Parathyroid adenoma (tissue), 2 donors: ENCODE measurements at regions not wholly inside any gene's neighbourhood (a gene's known extent, or its start where the extent isn't known, plus 50 kb on each side); places are given as distances from the start of the nearest gene placed in this dataset.
"Not testable (repeated sequence)": the region's sequence is repeated elsewhere in the genome, so short reads cannot be mapped to it uniquely, and the experiment has no call there.

Experiments
- H2AFZ ChIP-seq: fragments of 300-600 bp; sonication (generic); one replicate; pipeline ENCODE4 v1.7.0; 2017; ENCODE audit warnings: antibody characterized with exemption, mild to moderate bottlenecking
- H3K27ac ChIP-seq: fragments of 300-600 bp; sonication (generic); one replicate; pipeline ENCODE4 v1.7.0; 2017
- H3K27me3 ChIP-seq: fragments of 300-600 bp; sonication (generic); one replicate; pipeline ENCODE4 v1.7.0; 2017; ENCODE audit warnings: low read length; ENCODE audit not compliant: control insufficient read depth, insufficient read depth
- H3K36me3 ChIP-seq: fragments of 300-600 bp; sonication (generic); one replicate; pipeline ENCODE4 v1.7.0; 2017; ENCODE audit warnings: low read length; ENCODE audit not compliant: control insufficient read depth, insufficient read depth
- H3K4me1 ChIP-seq: fragments of 300-600 bp; sonication (generic); one replicate; pipeline ENCODE4 v1.7.0; 2017; ENCODE audit warnings: control low read depth
- H3K4me2 ChIP-seq: fragments of 300-600 bp; sonication (generic); one replicate; pipeline ENCODE4 v1.7.0; 2017; ENCODE audit warnings: low read length
- H3K4me3 ChIP-seq: fragments of 300-600 bp; sonication (generic); one replicate; pipeline ENCODE4 v1.7.0; 2017; ENCODE audit warnings: low read depth, low read length
- H3K79me2 ChIP-seq: fragments of 300-600 bp; sonication (generic); one replicate; pipeline ENCODE4 v1.7.0; 2017; ENCODE audit warnings: control low read depth
- H3K9ac ChIP-seq: fragments of 300-600 bp; sonication (generic); one replicate; pipeline ENCODE4 v1.7.0; 2017; ENCODE audit warnings: mild to moderate bottlenecking
- H3K9me3 ChIP-seq: fragments of 300-600 bp; sonication (generic); one replicate; pipeline ENCODE4 v1.7.0; 2017; ENCODE audit warnings: low read length; ENCODE audit not compliant: control insufficient read depth
- CTCF ChIP-seq: fragments of 300-600 bp; sonication (generic); IDR thresholded peaks from one replicate; pipeline ENCODE4 v1.7.0; 2017; ENCODE audit warnings: antibody characterized with exemption, mild to moderate bottlenecking
- donor health status: primary hyperparathyroidism.

- Histone ChIP-seq H3K4me3 (no peak overlapping the region), H3K27ac (no peak overlapping the region), H3K9me3 (no peaks in the 10 kb centered on the region), H3K9ac (no peak overlapping the region), H3K4me2 (no peak overlapping the region), H3K4me1 (no peaks in the 10 kb centered on the region), H3K27me3 (no peaks in the 10 kb centered on the region), H3K36me3 (no peaks in the 10 kb centered on the region), H2AFZ (no peak overlapping the region), H3K79me2 (no peaks in the 10 kb centered on the region)
- TF ChIP-seq CTCF: no peak
These were observed 234.8 kb upstream of the EDNRA start for GRCh38 chr4:147246096-147246495.

DNA sequence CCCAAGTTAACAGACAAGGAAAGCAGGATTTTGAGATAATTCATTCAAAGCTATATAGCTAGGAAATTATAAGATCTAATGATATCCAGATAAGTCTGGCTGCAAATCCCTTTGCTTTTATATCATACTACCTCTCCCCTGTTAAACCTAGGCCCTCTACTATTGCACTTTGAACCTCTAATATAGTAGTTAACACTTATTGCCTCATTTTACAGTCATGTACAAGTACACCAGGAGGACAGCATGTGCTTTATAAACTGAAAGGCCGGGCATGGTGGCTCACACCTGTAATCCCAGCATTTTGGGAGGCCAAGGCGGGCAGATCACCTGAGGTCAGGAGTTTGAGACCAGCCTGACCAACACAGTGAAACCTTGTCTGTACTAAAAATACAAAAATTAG lies 234.4 kb upstream of the EDNRA start:
- H3K4me2 ChIP-seq, H2AFZ ChIP-seq, H3K9me3 ChIP-seq, H3K79me2 ChIP-seq, H3K27ac ChIP-seq, H3K4me1 ChIP-seq, H3K4me3 ChIP-seq, H3K36me3 ChIP-seq, H3K27me3 ChIP-seq, H3K9ac ChIP-seq: not testable (repeated sequence)

DNA sequence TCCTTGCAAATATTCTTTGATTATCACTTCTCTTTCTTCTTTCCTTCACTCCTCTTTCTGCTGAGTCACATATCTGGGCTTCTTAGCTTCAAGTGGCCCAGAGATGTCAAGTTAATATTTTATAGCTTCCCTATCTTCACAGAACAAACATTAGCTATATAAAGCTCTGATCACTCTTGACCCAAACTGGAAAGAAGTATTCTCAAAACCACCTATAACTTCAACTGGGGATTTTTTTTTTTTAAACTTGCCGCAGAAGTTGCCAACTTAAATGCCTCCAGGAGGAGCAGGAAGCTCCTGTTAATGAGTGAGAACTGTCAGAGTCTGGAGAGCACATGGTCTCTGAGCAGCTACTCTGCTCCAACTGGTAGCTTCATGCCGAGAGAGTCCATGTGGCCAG lies 233.3 kb upstream of the EDNRA start:
- H3K4me2 ChIP-seq: no peak overlapping the region
- no peak overlapping the region for H3K4me3 ChIP-seq
- no peaks in the 10 kb centered on the region for H3K27me3 ChIP-seq
- H3K36me3 ChIP-seq: no peaks in the 10 kb centered on the region
- no peak overlapping the region for H3K27ac ChIP-seq
- H3K4me1 ChIP-seq: no peaks in the 10 kb centered on the region
- H3K79me2 ChIP-seq: no peaks in the 10 kb centered on the region
- H3K9me3 ChIP-seq: no peaks in the 10 kb centered on the region
- H2AFZ ChIP-seq: no peak overlapping the region
- H3K9ac ChIP-seq: no peak overlapping the region
- no peak for TF ChIP-seq CTCF

GRCh38 chr4:147250062-147250461 lies 230.8 kb upstream of the EDNRA start:
- no peak overlapping the region for H3K4me3 ChIP-seq
- TF ChIP-seq CTCF: no peak
- no peak overlapping the region for H3K9ac ChIP-seq
- no peak overlapping the region for H2AFZ ChIP-seq
- no peaks in the 10 kb centered on the region for H3K79me2 ChIP-seq
- H3K36me3 ChIP-seq: no peaks in the 10 kb centered on the region
- H3K27me3 ChIP-seq: no peaks in the 10 kb centered on the region
- H3K9me3 ChIP-seq: no peaks in the 10 kb centered on the region
- no peak overlapping the region for H3K27ac ChIP-seq
- H3K4me1 ChIP-seq: no peaks in the 10 kb centered on the region
- no peak overlapping the region for H3K4me2 ChIP-seq

DNA sequence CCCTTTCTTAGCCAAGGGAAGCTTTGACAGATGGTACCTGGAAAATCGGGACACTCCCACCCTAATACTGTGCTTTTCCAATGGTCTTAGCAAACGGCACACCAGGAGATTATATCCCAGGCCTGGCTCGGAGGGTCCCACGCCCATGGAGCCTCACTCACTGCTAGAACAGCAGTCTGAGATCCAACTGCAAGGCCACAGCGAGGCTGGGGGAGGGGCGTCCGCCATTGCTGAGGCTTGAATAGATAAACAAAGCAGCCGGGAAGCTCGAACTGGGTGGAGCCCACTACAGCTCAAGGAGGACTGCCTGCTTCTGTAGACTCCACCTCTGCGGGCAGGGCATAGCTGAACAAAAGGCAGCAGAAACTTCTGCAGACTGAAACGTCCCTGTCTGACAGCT lies 225.6 kb upstream of the EDNRA start:
- not testable (repeated sequence) for H3K4me3 ChIP-seq, H3K36me3 ChIP-seq, H3K4me2 ChIP-seq, H3K27me3 ChIP-seq, H3K79me2 ChIP-seq, H2AFZ ChIP-seq, H3K27ac ChIP-seq, H3K4me1 ChIP-seq, H3K9ac ChIP-seq, H3K9me3 ChIP-seq

DNA sequence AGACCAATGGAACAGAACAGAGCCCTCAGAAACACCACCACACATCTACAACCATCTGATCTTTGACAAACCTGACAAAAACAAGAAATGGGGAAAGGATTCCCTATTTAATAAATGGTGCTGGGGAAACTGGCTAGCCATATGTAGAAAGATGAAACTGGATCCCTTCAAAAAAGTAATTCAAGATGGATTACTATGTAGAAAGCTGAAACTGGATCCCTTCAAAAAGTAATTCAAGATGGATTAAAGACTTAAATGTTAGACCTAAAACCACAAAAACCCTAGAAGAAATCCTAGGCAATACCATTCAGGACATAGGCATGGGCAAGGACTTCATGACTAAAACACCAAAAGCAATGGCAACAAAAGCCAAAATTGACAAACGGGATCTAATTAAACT lies 221.6 kb upstream of the EDNRA start:
- not testable (repeated sequence) for H3K27ac ChIP-seq, H3K9ac ChIP-seq, H3K4me2 ChIP-seq, H3K4me3 ChIP-seq, H3K9me3 ChIP-seq, H3K4me1 ChIP-seq, H2AFZ ChIP-seq, H3K27me3 ChIP-seq, H3K36me3 ChIP-seq, H3K79me2 ChIP-seq
